Endometrial microvascular endothelial cells (primary cell): ENCODE measurements at regions not wholly inside any gene's neighbourhood (a gene's known extent, or its start where the extent isn't known, plus 50 kb on each side); places are given as distances from the start of the nearest gene placed in this dataset.

Experiments used
- in situ Hi-C: cut with HindIII; loops from 2 replicates; pipeline ENCODE4 v1.10.0; 2017; ENCODE audit warnings: low sequenced_read_pairs, low pct_unique_long_range_greater_than_20kb; ENCODE audit errors: inconsistent ontology term

DNA sequence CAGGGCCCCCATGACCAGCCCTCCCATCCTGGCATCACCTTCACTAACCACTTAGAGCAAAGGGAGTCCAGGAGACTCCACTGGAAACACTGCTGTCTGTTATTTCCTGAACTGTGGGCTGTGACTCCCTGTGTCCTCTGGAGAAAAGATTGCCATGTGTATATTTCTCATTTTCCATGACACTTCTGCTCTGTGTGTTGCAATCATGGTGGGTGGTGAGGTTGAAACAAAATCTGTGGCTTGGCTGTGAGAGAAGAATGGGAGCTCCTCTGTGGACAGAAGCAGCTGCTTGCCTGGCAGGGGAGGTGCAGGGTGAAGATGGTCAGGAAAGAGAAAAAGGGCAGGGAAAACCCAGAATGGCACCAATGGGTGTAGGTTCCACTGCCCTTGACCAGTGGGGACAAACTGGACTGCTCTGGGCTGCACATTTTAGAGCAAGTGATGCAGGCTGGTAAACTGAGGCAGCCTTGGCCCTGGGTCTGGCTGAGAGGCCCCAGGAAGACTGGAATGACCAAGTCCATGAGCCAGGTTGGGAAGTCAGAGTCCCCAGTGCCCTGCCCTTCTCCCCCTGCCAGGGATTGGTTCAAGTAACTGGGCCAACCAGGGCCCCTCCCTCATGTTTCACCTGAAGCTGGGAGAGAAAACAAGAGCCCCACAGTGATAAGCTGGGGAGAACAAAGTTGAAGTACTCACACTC is 314.3 kb downstream of the C16orf95 start:
- in situ Hi-C loops = no loop called here

DNA sequence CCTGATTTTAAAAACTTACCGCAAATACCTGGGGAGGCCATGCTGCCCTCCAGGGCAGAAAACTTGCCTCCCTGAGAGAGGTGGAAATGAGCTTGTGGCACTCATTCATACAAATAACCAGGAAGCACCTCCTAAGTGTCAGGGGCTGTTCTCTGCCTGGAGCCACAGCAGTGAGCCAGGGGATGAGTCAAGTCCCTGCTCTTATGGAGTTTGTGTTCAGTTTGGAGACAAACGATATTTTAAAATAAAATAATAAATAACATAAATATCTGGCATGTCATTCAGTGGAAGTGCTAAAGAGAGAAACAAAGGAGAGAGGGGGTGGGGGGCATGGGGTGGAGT is 313.8 kb downstream of the C16orf95 start:
- in situ Hi-C loops = no loop called here

DNA sequence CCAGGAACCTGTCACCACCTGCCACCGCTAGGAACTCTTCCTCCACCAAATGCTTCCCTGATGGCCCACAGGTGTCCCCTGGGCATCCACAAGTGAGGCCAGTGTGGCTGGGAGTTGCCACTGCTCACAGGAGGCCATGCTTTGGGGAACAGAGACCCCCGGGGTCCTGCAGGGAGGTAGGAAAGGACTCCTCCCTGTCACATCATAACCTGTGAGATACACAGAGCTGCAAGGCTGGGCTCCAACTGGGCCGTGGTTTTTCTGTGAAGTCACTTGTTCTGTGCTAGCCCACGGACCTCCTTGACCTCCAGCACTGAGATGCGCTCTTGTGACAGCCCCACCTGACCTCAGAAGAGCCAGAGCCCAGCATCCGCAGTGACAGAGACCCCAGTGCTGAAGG is 311.2 kb downstream of the C16orf95 start:
- in situ Hi-C loops = no loop called here

DNA sequence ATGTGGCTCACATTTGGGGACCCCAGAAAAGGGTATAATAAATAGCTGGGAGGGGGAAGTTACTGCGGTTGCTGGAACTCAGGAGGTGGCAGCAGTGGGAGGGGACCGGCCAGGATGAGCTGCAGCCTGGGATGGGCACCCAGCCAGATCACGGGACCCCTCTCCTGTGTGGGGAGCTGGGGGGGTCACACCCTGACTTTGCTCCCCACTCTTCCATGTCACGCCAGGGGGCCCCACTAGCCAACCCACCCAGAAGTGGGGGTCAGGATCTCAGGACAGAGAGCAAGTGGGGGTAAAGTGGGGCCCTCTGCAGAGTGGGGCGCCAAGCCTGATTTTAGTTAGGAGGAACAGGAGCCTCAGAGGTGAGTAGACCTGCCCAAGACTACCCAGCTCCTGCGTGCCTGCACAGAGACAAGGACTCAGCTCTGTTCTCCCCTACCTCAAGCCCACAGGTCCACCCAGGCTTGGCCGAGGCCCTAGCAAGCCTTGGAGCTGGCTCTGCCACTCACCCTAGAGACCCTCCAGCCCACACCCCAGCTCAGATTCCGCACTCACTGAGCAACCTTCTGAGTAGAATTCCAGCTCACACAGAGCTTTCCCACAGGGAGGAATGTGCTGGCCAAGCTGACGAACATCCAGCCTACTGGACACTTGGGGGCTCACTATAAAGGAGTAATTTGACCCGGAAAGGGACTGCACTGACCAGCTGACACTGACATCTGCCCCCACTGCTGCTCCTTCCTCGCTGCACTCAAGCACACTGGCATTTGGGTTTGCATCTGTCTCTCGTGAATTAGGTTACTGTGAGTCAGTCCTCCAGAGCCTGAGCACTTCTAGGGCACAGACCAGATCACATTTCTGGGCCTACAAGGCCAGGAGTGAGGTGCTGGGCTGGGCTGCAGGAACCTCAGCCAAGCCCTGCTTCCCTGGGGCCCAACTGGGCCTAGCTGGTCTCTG is 310.1 kb downstream of the C16orf95 start:
- in situ Hi-C loops = no loop called here

DNA sequence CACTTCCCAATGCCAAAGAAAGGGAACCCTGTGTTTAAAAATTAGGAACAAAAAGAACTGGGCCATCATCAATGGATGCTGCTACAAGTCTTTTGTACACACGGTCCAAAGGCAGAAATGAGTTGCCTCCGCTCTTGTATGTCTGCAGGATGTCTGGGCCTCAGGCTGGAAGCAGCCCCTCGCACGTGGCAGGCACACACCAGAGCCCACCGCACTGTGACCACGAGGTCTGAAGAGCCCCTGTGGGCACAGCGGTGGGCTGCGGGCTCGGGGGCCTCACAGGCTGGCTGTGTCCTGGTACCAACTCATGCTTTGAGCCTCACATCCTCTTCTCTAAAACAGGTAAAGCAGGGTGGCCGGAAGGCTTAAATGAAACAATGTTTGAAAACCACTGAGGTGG is 309.3 kb downstream of the C16orf95 start:
- in situ Hi-C loops = no loop called here

DNA sequence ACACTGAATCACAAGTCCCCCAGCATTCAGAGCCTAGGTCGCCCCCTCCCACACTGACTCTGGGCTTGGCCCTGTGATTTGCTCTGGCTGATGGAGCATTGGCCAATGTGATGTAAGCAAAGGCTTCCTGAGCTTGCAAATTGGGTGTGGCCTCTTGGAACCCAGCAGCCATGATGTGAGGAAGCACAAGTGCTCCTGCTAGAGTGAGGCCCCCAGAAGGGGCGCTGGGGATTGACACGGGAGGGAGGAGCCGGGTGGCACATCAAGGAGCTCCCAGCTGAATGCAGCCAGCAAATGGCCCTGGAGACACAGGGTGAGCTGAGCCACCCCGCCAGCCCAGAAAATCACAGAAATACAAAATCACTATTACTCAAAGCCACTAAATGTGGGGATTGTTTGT is 308.5 kb downstream of the C16orf95 start:
- in situ Hi-C loops = no loop called here

DNA sequence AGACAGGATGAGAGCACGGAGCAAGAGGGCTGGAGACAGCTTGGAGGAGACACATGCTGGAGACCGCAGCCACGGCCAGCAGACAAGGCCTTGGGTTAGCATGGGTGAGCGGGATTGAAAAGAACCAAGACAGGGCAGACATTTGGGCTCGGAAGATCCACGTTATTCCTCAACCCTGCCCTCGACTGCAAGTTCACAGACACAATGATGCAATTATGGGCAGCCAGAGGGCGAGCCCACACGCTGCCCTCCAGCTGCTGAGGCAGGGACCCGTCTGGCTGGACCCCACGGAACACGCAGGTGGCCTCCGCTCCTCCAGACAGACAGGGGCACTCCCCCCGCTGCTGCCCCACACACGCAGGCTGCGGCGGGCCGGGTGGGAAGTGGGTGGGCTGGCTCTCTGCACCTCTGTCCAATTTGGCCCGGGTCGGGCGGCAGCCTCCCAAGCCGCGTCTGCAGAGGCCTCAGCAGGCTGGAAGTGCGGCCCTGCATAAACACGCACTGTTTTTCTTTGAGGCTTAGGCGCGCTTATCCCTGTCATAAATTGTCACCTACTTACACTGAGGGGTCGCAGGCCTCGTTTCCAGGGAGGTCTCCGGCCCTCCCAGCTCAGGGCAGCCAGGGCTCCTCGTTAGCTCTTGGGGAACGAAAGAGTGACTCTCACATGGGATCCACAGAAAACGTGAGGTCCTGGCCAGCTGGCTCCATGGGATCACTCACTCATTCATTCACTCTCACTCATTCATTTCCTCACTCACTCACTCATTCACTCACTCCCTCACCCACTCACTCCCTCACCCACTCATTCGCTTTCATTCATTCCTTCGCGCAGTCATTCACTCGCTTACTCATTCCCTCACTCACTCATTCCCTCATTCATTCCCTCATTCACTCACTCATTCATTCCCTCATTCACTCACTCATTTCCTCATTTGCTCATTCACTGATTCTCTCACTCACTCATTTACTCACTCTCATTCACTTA is 303.9 kb downstream of the C16orf95 start:
- in situ Hi-C loops = no loop called here

DNA sequence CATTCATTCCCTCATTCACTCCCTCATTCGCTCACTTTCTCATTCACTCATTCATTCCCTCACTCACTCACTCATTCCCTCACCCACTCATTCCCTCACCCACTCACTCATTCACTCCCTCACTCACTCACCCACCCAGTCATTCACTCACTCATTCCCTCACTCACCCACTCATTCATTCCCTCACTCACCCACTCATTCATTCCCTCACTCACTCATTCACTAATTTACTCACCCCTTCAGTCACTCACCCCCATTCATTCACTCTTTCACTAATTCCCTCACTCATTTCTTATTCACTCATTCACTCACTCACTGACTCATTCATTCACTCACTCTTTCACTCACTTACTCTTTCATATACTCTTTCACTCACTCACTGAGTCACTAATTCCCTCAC is 303.1 kb downstream of the C16orf95 start:
- in situ Hi-C loops = no loop called here

DNA sequence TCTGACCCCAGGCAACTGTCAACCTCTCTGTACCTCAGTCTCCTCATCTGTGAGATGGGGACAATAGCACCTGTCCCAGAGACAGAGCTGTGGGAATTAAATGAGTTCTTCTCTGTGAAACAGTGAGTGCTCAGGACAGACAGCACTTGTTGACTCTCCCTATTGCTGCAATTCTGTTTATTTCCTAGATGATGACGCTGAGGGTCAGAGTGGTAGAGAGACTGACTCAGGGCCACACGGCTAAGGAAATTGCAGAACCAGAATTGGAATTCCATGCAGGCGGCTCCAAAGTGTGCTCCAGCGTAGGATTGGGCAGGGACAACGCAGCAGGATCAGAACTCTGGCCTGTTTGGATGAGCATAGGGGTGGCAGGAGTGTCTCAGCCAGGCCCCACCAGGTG is 302.2 kb downstream of the C16orf95 start:
- in situ Hi-C loops = no loop called here

DNA sequence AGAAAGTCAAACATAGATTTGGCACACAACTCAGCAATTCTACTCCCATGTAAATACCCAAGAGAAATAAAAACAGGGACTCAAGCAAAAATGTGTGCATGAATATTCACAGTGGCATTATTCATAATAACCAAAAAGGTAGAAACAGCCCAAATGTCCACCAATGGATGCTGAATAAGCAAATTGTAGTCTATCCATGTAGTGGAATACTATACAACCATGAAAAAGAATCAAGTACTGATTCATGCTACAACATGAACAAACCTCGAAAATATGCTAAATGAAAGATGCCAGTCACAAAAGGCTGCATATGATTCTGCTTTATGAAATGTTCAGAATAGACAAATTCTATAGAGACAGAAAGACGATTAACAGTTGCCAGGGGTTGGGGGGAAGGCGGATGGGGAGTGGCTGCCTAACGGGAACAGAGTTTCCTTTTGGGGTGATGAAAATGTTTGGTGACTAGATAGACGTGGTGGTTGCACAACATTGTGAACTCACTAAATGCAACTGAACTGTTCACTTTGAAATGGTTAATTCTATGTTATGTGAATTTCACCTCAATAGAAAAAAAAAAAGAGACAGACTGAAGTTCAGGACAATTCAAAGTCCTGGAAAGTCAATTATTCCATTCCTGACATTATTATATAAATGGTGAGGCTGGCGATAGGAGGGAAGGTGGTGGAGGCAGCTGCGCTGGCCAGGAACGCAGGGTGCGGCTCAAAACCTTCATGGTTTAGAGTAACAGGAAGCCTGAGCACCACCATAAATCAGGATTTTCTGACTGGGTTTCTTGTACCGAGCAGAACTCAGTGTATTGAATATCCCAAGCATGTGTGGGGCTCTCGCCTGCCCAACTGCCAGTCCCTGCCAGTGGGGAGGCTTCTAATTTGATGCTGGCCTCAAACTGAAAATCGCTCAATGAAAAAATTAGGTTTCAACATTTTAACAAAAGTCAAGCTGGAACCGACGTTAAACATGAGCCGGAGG is 300.9 kb downstream of the C16orf95 start:
- in situ Hi-C loops = no loop called here

DNA sequence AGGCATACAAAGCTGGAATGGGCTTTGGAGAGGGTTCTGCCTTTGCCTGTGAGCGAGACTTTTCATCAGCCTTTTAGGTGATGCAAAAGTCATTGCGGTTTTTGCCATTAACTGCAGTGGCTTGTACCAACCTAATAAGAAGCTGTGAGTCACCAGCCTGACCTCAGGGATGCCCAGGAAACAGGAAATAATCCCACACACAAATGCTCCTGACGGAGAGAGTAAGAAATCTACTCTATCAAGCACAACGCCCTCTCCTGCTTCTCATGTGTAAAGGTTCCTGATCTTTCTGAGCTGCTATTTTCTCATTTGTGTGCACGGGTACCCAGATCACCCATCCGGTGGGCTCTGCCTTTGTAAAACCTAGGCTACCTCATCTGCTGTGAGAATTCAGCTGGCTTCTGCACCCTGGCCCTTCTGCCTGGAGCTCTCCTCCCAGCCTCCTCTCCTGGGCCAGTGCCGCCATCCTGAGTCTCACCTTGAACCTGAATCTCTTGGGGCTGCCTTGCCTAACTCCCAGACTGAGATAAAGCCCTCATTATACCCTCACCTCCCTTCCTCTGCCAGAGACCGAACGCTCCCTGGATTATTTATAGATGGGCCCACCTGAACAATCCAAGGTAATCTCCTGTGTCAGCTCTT is 299.7 kb downstream of the C16orf95 start:
- in situ Hi-C loops = no loop called here

DNA sequence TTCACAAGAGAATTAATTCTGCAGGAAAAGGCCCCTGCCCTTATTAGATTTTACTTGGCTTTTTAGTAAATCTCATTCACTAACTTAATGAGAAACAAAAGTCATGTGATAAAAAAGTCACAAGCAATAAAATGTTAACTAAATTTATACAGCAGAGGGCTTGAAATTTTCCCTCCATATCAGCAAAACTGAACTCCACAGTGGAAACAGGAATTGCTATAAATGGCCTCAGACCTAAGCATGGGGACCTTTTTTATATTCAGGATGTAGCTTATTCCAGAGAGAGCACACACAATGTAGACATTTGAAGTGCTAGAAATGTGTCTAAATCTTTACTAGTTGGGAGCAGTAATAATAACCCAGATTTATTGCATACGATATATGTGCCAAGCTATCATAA is 291.5 kb downstream of the C16orf95 start:
- in situ Hi-C loops = no loop called here

DNA sequence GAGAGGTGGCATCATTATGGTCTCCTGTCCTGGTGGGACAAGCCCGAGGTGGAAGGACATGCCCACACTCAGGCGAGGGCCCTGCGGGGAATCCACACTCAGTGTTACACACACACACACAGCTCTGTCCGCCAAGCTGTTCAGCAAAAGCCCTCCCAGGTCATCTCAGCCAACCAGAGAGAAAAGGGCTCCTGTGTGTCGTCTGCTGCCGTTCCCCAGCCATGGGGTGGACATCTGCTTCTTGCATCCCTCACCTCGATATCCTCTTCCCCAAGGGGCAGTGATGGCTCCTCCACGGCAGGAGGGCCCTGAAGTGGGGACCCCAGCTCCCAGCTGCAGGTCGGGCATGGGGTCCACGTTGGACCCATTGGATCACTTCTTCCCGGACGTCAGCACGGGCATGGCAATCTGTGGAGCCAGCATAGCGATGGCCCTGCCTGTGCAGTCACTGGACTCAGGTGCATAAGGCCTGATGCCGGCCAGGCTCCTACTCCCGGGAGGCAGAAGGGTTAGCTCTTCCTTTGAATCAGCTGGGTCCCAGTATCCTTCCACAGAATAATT is 290.1 kb downstream of the C16orf95 start:
- in situ Hi-C loops = no loop called here

DNA sequence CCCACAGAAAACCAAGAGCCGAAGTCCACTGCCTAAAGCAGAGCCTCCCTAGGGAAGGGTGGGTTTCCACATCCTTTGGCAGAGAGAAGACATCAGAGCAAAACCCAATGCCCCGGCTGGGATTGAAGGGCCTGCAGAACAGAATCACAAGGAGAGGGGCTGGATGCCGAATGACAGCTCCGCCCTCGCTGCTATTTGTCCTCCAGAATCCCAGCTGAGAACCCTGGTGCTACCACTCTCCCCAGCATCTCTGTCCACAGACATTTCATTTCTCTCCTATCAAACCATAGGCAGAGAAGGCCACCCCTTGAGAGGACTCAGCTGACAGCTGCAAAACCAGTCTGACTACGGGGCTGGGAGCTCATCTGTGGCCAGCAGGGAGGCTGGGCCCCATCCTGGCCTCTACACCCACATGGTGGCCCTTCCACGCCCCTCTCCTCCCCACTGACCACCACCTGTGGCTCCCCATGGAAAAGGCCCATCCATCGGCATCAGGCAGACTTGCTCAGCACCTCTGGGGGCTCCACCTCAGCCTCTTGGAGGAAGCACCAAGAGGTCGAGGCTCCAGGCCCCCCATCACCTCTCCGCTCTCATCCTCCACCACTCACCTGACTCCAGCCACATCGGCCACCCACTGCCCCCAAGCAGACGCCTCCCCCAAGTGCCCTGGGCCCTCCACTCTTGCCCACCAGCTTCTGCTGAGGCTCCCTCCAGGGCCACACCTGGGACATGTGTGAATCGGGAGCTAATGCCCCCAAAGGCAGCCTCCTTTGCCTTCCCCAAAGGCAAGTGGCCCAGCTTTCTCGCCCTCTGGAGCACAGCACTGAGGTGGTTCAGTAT is 288.5 kb downstream of the C16orf95 start:
- in situ Hi-C loops = no loop called here

DNA sequence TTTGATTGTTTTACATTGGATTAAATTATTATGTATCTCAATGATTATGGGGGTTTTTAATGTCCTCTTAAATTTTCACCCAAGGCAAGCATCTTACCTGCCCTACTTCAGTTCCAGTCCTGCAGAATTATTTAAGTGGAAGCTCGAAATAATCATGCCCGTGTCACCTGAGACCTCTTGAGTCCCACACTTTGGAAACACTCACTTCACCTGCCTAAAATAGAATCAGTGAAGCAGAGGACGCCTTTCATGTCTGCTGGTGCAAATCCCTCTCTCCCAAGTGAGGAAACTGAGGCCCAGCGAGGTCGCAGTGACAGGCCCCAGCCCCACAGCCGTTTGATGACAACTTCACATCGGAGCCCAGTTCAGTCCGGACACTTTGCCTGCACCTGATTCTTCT is 284.6 kb downstream of the C16orf95 start:
- in situ Hi-C loops = no loop called here

DNA sequence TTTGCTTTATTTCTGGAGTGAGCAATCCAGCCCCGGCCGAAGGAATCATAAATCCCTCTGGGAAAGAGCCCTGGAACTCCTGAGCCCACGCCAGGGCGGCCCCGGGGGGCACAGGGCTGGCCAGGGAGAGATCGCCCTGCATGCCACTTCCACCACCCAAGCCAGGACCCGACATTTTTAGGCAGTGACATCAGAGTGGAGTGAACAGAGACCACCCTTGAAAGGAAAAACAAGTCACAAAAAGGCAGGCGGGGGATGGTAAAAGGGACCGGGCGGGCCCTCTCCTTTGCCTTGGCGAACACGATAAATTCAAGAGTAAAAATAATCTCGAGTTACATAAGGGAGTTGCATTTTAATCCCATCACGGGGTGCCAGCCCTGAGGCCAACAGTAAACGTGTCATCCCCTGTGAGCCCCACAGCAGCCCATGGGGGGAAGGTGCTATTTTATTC is 284.1 kb downstream of the C16orf95 start:
- in situ Hi-C loops = no loop called here
